ENCODE measurements at regions not wholly inside any gene's neighbourhood (a gene's known extent, or its start where the extent isn't known, plus 50 kb on each side); places are given as distances from the start of the nearest gene placed in this dataset.

DNA sequence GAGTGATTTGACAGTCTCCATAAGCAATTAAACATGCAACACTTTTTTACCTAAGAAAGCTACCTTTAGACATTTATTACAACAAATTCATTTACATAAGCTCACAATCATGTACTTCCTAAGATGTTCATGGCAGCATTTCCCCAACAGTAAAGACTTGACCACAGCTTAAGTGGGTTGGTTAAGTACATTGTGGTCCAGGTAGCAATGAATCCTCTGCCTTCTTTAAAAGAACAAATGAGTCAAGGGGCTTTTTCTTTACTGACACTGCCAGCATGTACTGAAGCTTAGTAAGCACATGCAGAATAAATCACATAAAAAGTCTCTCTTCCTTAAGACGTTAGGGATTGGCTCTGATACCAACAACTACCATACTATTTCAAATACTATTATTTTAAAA is 183.7 kb upstream of the USP9Y start:
- Mint-ChIP-seq H3K4me1 (no peaks in the 10 kb centered on the region), H3K36me3 (ENCODE audit: low read depth) (no peaks in the 10 kb centered on the region), H3K27me3 (ENCODE audit: low read depth, poor library complexity) (no peaks in the 10 kb centered on the region), H3K27ac (no peak overlapping the region), H3K9me3 (no peaks in the 10 kb centered on the region), H3K4me3 (no peak overlapping the region)
- TF ChIP-seq CTCF (IDR thresholded peaks at IDR 0.05), result no peak
- DNase-seq, result no peak

GRCh38 chrY:12525206-12525605 is 175.8 kb upstream of the USP9Y start:
- Mint-ChIP-seq H3K27ac (no peak overlapping the region), H3K9me3 (no peaks in the 10 kb centered on the region), H3K36me3 (ENCODE audit: low read depth) (no peaks in the 10 kb centered on the region), H3K27me3 (ENCODE audit: low read depth, poor library complexity) (no peaks in the 10 kb centered on the region), H3K4me1 (no peaks in the 10 kb centered on the region), H3K4me3 (no peak overlapping the region)
- TF ChIP-seq CTCF (IDR thresholded peaks at IDR 0.05), result no peak
- DNase-seq, result no peak

- DNase-seq, result no peak
- no peaks in the 10 kb centered on the region for H3K27me3 Mint-ChIP-seq (ENCODE audit: low read depth, poor library complexity)
- H3K4me1 Mint-ChIP-seq, result no peaks in the 10 kb centered on the region
- H3K9me3 Mint-ChIP-seq, result no peaks in the 10 kb centered on the region
- H3K36me3 Mint-ChIP-seq (ENCODE audit: low read depth), result no peaks in the 10 kb centered on the region
- H3K27ac Mint-ChIP-seq, result no peak overlapping the region
- no peak overlapping the region for H3K4me3 Mint-ChIP-seq
- TF ChIP-seq CTCF (IDR thresholded peaks at IDR 0.05), result no peak
Measured at GRCh38 chrY:12526362-12527063, 174.5 kb upstream of the USP9Y start.

DNA sequence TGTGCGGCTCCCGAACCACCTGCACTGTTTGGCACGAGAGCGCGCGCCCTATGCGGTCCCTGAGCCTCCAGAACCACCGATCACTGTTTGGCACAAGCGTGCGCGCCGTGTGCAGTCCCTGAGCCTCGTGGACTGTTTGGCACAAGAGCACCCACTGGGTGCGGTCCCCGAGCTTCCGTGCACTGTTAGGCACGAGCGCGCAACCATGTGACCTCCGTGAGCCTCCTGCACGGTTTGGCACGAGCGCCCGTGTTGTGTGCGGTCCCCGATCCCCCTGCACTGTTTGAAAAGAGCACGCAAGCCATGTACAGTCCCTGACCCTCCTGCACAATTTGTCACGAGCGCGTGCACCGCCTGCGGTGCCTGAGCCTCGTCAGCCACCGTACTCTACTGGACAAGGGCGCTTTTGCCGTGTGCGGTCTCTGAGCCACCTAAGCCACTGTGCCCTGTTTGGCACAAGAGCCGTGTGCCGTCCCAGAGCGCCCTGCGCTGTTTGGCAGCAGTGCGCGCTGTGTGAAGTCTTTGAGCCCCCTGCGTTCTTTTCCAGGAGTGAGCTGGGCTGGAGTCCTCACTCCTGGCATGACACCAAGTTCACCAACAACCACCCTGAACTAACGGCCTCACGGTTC is 163.7 kb upstream of the USP9Y start:
- TF ChIP-seq CTCF (IDR thresholded peaks at IDR 0.05), result no peak
- Mint-ChIP-seq H3K36me3 (ENCODE audit: low read depth) (no peaks in the 10 kb centered on the region), H3K27ac (no peak overlapping the region), H3K27me3 (ENCODE audit: low read depth, poor library complexity) (no peaks in the 10 kb centered on the region), H3K4me3 (no peak overlapping the region), H3K4me1 (no peaks in the 10 kb centered on the region), H3K9me3 (no peaks in the 10 kb centered on the region)
- no peak for DNase-seq

GRCh38 chrY:12546746-12547420 is 154.1 kb upstream of the USP9Y start:
- Mint-ChIP-seq H3K36me3 (ENCODE audit: low read depth) (no peaks in the 10 kb centered on the region), H3K27me3 (ENCODE audit: low read depth, poor library complexity) (no peaks in the 10 kb centered on the region), H3K4me3 (no peak overlapping the region), H3K4me1 (no peaks in the 10 kb centered on the region), H3K27ac (no peak overlapping the region), H3K9me3 (no peaks in the 10 kb centered on the region)
- no peak for DNase-seq
- no peak for TF ChIP-seq CTCF (IDR thresholded peaks at IDR 0.05)

Measured in nephron progenitor cell (in vitro differentiated cells).